ENCODE measurements at regions not wholly inside any gene's neighbourhood (a gene's known extent, or its start where the extent isn't known, plus 50 kb on each side); places are given as distances from the start of the nearest gene placed in this dataset.

DNA sequence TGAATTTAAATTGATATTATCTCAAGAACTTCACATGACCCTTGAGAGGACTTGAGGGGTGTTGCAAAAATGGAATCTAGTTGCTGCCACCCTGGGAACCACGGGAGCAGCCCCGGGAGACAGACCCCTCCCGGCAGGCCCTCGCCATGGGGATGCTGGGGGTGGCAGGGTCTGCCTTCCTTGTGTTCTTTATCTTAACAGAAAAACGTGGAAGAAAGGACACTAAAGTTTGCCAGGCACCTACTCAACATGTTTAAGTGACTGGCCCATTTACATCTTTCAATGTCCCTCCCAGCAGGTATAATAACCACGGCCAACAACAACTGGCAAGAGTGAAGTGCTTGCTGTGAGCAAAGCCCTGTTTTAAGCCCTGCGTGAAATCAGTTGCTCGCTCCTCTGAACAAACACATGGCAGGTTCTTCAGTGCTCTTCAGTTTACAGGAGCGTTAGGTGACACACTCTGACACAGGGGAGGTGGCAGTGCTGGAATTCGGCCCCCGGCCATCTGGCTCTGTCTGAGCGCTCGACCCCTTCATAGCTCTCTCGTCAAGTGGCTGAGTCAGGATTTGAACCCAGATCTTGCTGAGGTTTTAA, 112.5 kb downstream of the ASB7 start:
- TF ChIP-seq, protein P1, sequence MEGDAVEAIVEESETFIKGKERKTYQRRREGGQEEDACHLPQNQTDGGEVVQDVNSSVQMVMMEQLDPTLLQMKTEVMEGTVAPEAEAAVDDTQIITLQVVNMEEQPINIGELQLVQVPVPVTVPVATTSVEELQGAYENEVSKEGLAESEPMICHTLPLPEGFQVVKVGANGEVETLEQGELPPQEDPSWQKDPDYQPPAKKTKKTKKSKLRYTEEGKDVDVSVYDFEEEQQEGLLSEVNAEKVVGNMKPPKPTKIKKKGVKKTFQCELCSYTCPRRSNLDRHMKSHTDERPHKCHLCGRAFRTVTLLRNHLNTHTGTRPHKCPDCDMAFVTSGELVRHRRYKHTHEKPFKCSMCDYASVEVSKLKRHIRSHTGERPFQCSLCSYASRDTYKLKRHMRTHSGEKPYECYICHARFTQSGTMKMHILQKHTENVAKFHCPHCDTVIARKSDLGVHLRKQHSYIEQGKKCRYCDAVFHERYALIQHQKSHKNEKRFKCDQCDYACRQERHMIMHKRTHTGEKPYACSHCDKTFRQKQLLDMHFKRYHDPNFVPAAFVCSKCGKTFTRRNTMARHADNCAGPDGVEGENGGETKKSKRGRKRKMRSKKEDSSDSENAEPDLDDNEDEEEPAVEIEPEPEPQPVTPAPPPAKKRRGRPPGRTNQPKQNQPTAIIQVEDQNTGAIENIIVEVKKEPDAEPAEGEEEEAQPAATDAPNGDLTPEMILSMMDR (IDR thresholded peaks at IDR 0.05), result no peak
- TF ChIP-seq POLR2A (IDR thresholded peaks at IDR 0.05), result no peak
